Stimulated activated naive B cell treated with anti-CD40 and anti-IgM and Interleukin-4, amounts not matched to agents 10 μg/mL and 1 μg/mL and 100 μg/mL, for 72 hours (primary cell): ENCODE measurements at regions not wholly inside any gene's neighbourhood (a gene's known extent, or its start where the extent isn't known, plus 50 kb on each side); places are given as distances from the start of the nearest gene placed in this dataset.

ENCODE experiments used
- ATAC-seq, 2 donors: fragments of 150-1000 bp; cut with Tn5 transposase; replicated peaks; 2 replicates each; pipeline ENCODE4 v1.10.0; 2021; ENCODE audit warnings: moderate library complexity in 1 of 2
- DNase-seq: peaks from one replicate; pipeline ENCODE4 v3.0.0; 2021
- H3K27ac Mint-ChIP-seq: one replicate; pipeline ENCODE4 v1.8.0; 2022; ENCODE audit warnings: mild to moderate bottlenecking, mixed read lengths
- H3K27me3 Mint-ChIP-seq, 2 donors: one replicate each; pipeline ENCODE4 v1.8.0; 2022; ENCODE audit warnings: mixed read lengths in 2 of 2
- H3K36me3 Mint-ChIP-seq, 2 donors: one replicate each; pipeline ENCODE4 v1.8.0; 2022; ENCODE audit warnings: mixed read lengths in 2 of 2, mild to moderate bottlenecking in 1 of 2
- H3K4me1 Mint-ChIP-seq, 2 donors: one replicate each; pipeline ENCODE4 v1.8.0; 2022; ENCODE audit warnings: mixed read lengths in 2 of 2, mild to moderate bottlenecking in 1 of 2
- H3K4me3 Mint-ChIP-seq, 2 donors: one replicate each; pipeline ENCODE4 v1.8.0; 2022; ENCODE audit warnings: mild to moderate bottlenecking in 2 of 2, mixed read lengths in 2 of 2, moderate library complexity in 1 of 2
- H3K9me3 Mint-ChIP-seq, 2 donors: one replicate each; pipeline ENCODE4 v1.8.0; 2022; ENCODE audit warnings: mixed read lengths in 2 of 2, mild to moderate bottlenecking in 1 of 2

DNA sequence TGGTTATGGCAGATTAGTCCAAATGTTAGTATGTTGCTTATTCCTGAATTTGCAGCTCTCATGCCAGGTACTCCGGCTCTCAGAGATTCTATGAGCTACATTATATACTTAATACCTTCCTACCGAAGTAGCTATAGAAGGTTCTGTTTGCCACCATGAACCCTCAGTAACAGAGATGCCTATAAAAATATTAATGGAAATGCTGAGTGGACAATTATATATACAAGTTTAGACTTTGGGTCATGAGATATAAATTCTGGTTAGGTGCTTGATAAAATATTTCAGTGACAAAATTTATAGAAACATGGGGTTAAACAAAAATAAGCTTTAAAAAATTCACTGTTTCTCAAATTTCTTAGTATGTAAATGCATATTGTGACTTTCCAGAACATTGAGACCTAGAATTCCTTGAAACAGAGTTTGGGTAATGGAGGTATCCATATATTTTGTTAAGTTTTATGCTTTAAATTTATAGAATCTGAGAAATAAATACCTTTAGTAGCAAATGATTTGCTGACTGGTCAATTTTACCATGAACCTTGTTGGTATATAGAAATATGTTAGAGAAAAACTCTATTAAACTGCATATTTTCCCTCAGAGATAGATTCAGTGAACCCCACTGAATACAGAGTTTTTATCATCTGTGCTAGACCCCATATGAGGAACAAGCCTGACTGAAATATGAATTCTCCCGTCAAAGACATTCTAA lies 533.5 kb downstream of the SH2D4B start:
- Mint-ChIP-seq H3K27me3 (no peaks in the 10 kb centered on the region), H3K4me1 (no peaks in the 10 kb centered on the region), H3K27ac (no peak overlapping the region), H3K36me3 (no peaks in the 10 kb centered on the region), H3K9me3 (peaks cover 0 to 5% of the 10 kb centered on the region in 2 donors), H3K4me3 (no peak overlapping the region)
- ATAC-seq (no peak), DNase-seq (no peak)

DNA sequence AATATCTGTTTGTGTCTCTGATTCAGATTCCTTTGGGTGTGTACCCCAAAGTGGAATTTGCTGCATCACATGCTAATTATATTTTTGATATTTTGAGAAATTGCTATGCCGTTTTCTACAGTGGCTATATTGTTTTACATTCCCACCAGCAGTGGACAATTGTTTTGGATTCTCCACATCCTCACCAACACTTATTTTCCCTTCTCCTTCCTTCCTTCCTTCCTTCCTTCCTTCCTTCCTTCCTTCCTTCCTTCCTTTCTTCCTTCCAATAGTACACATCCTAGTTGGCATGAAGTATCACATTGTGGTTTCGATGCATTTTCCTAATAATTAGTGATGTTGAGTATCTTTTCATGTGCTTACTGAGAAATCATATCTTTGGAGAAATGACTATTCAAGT lies 535.5 kb downstream of the SH2D4B start:
- peaks cover 0 to 5% of the 10 kb centered on the region in 2 donors for H3K9me3 Mint-ChIP-seq
- no peaks in the 10 kb centered on the region for H3K36me3 Mint-ChIP-seq
- H3K27ac Mint-ChIP-seq = no peak overlapping the region
- no peak for ATAC-seq
- H3K4me1 Mint-ChIP-seq = no peaks in the 10 kb centered on the region
- no peak overlapping the region for H3K4me3 Mint-ChIP-seq
- H3K27me3 Mint-ChIP-seq = peaks cover 0 to 6% of the 10 kb centered on the region in 2 donors
- no peak for DNase-seq

DNA sequence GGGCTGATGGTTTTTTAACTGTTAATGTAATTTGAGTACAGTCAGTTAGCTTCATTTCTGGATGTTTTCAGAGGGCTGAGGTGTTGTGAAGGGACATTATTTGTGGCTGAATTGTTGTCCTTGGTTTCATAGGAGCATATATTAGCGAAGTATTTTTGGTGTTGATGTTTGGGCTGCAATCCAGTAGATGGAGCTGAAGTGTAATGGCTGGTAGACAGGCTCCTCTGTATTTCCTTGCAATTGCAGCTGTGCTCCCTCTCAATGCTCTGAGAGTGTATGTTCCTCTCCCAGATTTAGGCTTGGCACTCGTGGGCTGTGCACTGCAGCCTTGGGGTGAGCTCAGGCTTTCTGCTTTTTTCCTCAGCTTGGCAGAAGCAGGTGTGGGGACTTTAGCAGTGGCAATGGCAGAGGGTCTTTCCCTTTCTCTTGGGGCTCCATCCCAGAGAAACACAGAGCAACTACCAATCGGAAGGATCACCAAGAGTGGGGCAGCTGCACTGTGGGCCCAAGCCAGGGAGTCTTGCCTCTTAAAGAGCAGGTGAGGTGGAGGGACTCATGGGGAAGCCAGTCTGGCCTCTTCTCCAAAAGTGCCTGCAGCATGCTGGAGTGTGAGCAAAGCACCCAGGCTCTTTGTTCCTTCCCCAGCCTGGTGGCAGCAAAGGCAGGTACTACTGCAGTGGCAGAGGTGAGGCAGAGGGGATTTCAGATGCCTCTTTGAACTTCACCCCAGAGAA lies 544.4 kb downstream of the SH2D4B start:
- ATAC-seq = no peak
- peaks cover 0 to 2% of the 10 kb centered on the region in 2 donors for H3K9me3 Mint-ChIP-seq
- H3K4me3 Mint-ChIP-seq = no peak overlapping the region
- no peak for DNase-seq
- H3K27ac Mint-ChIP-seq = peak overlapping the region; percentile 9
- no peaks in the 10 kb centered on the region for H3K4me1 Mint-ChIP-seq
- peaks cover 0 to 1% of the 10 kb centered on the region in 2 donors for H3K27me3 Mint-ChIP-seq
- H3K36me3 Mint-ChIP-seq = no peaks in the 10 kb centered on the region

DNA sequence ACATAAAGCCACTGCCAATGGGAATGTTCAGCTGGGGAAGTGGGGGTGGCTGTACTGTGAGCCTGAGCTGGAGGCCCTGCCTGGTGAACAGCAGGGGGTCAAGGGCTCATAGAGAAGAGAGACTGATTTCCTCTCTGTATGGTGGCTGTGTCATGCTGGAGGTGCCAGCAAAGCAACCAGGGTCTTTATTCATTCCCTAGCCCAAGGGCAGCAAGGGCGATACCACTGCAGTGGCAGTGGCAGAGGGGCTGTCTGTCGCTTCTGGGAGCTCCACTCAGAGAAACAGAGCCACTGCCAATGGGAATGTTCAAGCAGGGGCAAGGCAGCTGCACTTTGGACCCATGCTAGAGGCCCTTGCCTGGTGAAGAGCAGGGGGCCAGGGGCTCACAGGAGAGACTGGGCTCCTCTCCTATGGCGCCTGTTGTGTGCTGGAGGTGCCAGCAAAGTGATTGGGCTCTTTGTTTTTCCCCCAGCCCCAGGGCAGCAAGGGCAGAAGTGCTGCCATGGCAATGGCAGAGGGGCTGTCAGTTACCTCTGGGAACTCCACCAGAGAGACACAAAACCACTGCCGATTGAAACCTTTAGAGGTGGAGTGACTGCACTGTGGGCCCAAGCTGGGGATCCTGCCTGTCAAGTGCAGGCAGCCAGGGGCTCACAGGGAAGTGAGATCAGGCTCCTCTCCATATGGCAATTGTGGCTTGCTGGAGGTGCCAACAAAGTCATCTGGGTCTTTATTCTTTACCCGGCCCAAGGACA lies 545.1 kb downstream of the SH2D4B start:
- no peak for ATAC-seq
- no peaks in the 10 kb centered on the region for H3K36me3 Mint-ChIP-seq
- H3K27me3 Mint-ChIP-seq = no peaks in the 10 kb centered on the region
- H3K27ac Mint-ChIP-seq = no peak overlapping the region
- H3K9me3 Mint-ChIP-seq = peaks cover 0 to 4% of the 10 kb centered on the region in 2 donors
- H3K4me3 Mint-ChIP-seq = no peak overlapping the region
- no peaks in the 10 kb centered on the region for H3K4me1 Mint-ChIP-seq
- no peak for DNase-seq

DNA sequence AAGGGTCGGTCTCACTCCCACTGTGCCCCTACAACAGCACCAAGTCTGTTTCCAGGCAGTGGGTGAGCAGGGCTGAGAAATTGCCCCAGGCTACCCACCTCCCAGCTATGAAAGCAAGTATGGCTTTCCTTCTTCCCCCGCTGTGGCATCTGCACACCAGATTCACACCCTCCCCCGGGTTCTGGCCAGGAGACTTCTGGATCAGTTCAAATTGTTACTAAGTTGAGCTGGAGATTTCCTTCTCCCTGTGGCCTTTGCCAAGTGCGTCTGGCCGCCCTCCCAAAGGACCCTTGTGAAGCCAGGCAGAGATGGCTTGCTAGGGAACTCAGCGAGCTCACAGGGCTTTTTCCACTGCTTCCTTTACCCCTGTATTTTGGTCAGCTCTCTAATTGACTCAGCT lies 555.4 kb downstream of the SH2D4B start:
- Mint-ChIP-seq H3K4me3 (no peak overlapping the region), H3K27ac (no peak overlapping the region), H3K4me1 (no peaks in the 10 kb centered on the region), H3K9me3 (peaks cover 0 to 2% of the 10 kb centered on the region in 2 donors), H3K27me3 (peaks cover 3 to 9% of the 10 kb centered on the region in 2 donors), H3K36me3 (no peaks in the 10 kb centered on the region)
- DNase-seq (no peak), ATAC-seq (no peak)

DNA sequence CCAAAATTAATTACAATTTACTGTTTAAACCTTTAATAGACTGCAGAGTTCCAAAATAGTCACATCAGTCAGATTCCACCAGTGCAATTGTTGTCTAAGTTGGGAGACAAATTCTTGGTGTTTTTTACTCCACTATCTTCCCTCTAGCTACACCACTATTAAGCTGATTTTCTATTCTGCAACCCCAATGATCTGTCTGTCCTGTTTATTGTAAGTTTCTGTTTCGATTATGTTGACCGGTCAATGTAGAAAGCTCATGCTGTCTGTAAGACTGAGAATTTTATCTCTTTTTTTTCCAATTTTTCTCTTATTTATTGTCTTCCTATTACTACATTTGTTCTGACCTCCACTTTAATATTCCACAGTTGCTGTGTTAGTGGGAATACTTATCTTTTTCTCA lies 557.5 kb downstream of the SH2D4B start:
- no peak for DNase-seq
- no peak overlapping the region for H3K4me3 Mint-ChIP-seq
- H3K36me3 Mint-ChIP-seq = no peaks in the 10 kb centered on the region
- no peaks in the 10 kb centered on the region for H3K4me1 Mint-ChIP-seq
- no peak overlapping the region for H3K27ac Mint-ChIP-seq
- H3K27me3 Mint-ChIP-seq = peaks cover 3 to 9% of the 10 kb centered on the region in 2 donors
- H3K9me3 Mint-ChIP-seq = no peaks in the 10 kb centered on the region
- ATAC-seq = no peak

DNA sequence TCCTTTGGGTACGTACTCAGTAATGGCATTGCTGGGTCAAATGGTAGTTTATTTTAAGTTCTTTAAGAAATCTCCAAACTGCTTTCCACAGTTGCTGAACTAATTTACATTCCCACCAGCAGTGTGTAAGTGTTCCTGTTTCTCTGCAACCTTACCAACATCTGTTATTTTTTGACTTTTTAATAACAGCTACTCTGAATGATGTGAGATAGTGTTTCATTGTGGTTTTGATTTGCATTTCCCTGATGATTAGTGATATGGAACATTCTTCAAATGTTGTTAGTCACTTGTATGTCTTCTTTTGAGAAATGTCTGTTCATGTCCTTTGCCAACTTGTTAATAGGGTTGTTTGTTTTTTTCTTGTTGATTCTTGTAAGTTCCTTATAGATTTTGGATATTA lies 558.9 kb downstream of the SH2D4B start:
- ATAC-seq (no peak), DNase-seq (no peak)
- Mint-ChIP-seq H3K27ac (no peak overlapping the region), H3K27me3 (peaks cover 3 to 9% of the 10 kb centered on the region in 2 donors), H3K36me3 (no peaks in the 10 kb centered on the region), H3K4me3 (no peak overlapping the region), H3K9me3 (no peaks in the 10 kb centered on the region), H3K4me1 (no peaks in the 10 kb centered on the region)

DNA sequence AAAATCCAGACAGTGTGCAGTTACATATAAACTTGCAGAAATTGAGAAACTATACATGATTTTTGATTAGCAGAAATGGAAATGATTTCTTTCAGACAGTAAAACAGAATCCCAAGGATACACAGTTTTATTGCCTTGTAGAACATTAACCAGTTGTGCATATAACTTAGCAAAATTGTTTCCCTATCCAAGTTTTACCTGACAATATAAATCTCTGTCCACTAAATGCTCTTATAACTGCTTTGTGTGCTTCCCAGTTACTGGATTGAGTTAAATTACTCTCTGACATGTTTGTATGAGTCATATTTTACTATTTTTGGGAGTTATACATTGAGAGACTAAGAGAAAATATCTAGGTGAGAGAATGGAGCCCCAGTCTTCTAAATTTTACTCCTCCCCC lies 563.4 kb downstream of the SH2D4B start:
- Mint-ChIP-seq H3K4me1 (no peaks in the 10 kb centered on the region), H3K9me3 (no peaks in the 10 kb centered on the region), H3K27ac (no peak overlapping the region)

DNA sequence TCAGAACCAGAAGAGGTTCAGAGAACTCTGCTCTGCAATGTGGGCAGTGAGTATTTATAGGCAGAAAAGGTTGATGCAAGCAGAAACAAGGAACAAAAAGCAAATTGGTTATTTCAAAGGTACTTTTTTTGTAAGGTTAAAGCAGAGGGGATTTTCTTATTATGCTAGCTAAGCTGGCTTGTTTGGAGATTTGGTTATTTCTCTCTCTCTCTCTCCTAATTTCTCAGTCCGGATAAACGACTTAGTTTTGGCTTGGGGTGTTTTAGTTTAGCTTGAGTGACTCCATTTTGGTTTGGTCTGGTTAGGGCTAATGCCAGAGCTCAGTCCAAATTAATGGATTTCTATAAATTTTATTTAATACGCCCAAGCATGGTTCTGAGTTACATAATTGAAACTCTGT lies 566.8 kb downstream of the SH2D4B start:
- Mint-ChIP-seq H3K27ac (no peak overlapping the region), H3K36me3 (no peaks in the 10 kb centered on the region), H3K4me1 (peaks cover 3 to 7% of the 10 kb centered on the region in 2 donors), H3K9me3 (no peaks in the 10 kb centered on the region), H3K27me3 (peaks cover 0 to 7% of the 10 kb centered on the region in 2 donors), H3K4me3 (no peak overlapping the region)
- ATAC-seq = peak; percentile 42 to 55
- no peak for DNase-seq

More for the DNA sequence above, 563.4 kb downstream of the SH2D4B start:
- no peak for DNase-seq
- peaks cover 0 to 7% of the 10 kb centered on the region in 2 donors for H3K27me3 Mint-ChIP-seq
- no peak for ATAC-seq
- H3K36me3 Mint-ChIP-seq = no peaks in the 10 kb centered on the region
- H3K4me3 Mint-ChIP-seq = no peak overlapping the region

DNA sequence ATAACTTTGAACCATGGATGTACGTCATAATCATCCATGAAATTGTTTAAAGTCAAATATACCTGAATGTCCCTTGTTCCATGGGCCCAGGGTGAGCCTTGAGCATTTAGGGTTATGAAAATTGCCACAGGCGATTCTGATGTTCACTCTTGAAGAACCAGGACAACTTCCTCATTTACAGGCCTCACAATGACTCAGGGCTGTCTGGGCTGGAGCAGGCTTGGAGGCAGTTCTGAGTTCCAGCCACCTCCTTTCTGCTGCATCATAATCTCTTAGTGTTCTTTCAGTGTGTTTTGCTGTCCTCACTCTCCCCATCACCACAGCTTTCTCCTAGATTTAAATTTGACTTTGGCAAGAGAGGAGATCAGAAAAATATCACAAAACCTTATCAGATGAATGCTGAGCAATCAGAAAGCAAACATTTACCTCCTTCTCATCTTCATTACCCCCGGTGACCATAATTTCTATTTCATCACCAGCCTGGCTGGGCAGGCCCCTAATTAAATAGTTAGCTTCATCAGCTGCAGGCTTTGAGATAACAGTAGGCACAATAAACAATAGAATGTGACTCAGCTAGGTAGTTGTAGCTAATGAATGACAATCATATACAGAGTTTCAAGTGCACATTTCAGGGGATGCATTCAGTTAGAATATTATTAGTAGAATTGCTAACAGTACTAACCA lies 571.0 kb downstream of the SH2D4B start:
- peak; percentile 86 to 90 for ATAC-seq
- H3K4me1 Mint-ChIP-seq = peaks cover 3 to 7% of the 10 kb centered on the region in 2 donors

DNA sequence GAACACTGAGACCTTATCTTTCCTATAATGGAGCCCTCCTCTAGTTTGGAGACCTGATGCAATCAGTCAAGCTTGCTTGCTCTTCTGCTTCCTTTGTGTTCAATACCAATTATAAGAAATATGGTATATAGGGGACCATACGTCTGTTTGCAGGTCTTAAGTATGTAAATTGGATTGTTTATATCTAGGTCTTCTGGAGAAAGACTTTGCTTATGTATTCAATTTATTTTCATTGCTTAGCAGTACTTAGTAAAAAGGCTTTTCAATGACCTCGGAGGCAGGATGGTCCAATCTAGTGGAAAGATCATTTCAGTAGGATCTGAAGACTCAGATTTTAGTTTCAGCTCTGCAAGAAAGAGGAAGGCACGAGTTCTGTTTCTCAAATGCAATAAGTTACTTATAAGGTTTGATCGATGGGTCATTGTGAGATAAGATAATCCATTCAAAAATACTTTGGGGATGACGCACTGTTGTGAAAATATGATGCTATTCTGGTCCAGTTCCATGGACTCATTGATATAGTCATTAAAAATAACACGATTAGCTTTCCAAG lies 571.6 kb downstream of the SH2D4B start:
- DNase-seq = no peak
- no peak overlapping the region for H3K4me3 Mint-ChIP-seq
- no peaks in the 10 kb centered on the region for H3K9me3 Mint-ChIP-seq
- H3K4me1 Mint-ChIP-seq = peaks cover 3 to 7% of the 10 kb centered on the region in 2 donors
- no peaks in the 10 kb centered on the region for H3K36me3 Mint-ChIP-seq
- ATAC-seq = no peak
- H3K27ac Mint-ChIP-seq = no peak overlapping the region
- no peaks in the 10 kb centered on the region for H3K27me3 Mint-ChIP-seq

More for the DNA sequence above, 571.0 kb downstream of the SH2D4B start:
- Mint-ChIP-seq H3K36me3 (no peaks in the 10 kb centered on the region), H3K27ac (no peak overlapping the region), H3K27me3 (peaks cover 0 to 6% of the 10 kb centered on the region in 2 donors), H3K4me3 (no peak overlapping the region), H3K9me3 (no peaks in the 10 kb centered on the region)
- no peak for DNase-seq

DNA sequence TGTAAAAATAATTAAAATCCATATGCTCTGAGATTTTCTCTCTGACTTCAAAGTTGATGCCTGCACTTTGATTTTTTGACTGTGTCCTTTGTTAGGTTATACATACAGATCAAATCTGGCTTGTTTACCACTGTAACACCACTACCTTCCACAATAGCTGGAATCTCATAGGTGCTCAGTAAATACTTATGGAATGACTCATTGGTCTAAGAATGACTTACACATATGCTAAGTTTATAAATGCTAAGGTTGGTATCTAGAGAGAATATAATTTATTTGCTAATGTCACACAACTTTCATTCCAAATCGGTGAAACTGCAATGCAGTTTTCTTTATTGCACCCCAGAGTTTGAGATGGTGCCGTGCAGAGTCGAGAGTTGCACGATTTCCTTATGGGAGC lies 578.5 kb downstream of the SH2D4B start:
- Mint-ChIP-seq H3K4me1 (no peaks in the 10 kb centered on the region), H3K27me3 (peaks cover 3 to 7% of the 10 kb centered on the region in 2 donors), H3K27ac (no peak overlapping the region), H3K36me3 (no peaks in the 10 kb centered on the region), H3K4me3 (no peak overlapping the region), H3K9me3 (no peaks in the 10 kb centered on the region)
- DNase-seq = no peak
- ATAC-seq = no peak

DNA sequence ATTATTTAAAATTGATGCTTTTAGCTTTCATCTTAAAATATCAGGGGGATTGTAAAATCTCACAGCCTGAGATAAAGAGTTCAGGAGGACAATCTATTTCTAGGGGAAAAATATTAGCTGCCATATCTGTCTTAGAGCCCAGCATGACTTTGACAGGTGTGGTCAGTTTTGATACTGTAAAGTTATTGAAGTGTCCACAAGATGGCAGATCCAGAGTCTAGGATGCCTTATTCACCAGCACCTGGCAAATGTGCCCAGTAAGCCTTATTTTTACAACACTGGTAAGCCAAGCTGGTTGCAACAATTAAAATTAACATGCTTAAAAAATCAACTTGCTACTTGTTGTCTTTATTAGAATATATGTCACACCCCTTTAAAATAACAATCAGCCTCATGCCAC lies 579.3 kb downstream of the SH2D4B start:
- ATAC-seq = no peak
- no peak overlapping the region for H3K4me3 Mint-ChIP-seq
- DNase-seq = no peak
- H3K9me3 Mint-ChIP-seq = no peaks in the 10 kb centered on the region
- no peaks in the 10 kb centered on the region for H3K36me3 Mint-ChIP-seq
- no peak overlapping the region for H3K27ac Mint-ChIP-seq
- peaks cover 3 to 7% of the 10 kb centered on the region in 2 donors for H3K27me3 Mint-ChIP-seq
- H3K4me1 Mint-ChIP-seq = no peaks in the 10 kb centered on the region

DNA sequence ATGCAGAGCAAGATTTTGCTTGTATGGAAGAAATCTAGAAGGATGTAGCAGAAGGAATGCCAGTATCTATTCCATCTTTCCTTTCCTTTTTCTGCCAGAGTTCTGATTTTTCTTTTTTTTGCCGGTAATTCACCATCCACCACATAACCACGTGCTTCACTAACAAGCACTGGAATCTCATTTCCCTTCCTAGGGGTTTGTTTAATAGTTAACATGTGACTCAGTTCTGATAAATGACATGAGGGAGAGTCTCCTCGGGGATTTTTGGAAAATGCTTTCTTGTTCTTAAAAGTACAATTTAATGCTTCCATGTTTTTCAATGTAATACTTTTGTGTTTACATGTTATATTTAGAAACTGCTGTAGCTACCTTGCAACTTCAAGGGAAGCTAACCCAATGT lies 590.2 kb downstream of the SH2D4B start:
- no peaks in the 10 kb centered on the region for H3K4me1 Mint-ChIP-seq
- no peak for DNase-seq
- ATAC-seq = no peak

More for the DNA sequence above, 590.2 kb downstream of the SH2D4B start:
- H3K27me3 Mint-ChIP-seq = peaks cover 0 to 5% of the 10 kb centered on the region in 2 donors
- H3K9me3 Mint-ChIP-seq = no peaks in the 10 kb centered on the region
- H3K4me3 Mint-ChIP-seq = no peak overlapping the region
- no peaks in the 10 kb centered on the region for H3K36me3 Mint-ChIP-seq
- no peak overlapping the region for H3K27ac Mint-ChIP-seq
